Endothelial cell of umbilical vein (primary cell): ENCODE measurements at regions not wholly inside any gene's neighbourhood (a gene's known extent, or its start where the extent isn't known, plus 50 kb on each side); places are given as distances from the start of the nearest gene placed in this dataset.

Experiments
- BruUV-seq: library from RNA; stranded (reverse); fragments of 400-500 nt; replicated peaks from 2 replicates; lab custom pipeline; 2021; lab: Mats Ljungman, UMichigan
- CTCF ChIA-PET: fragments of 300-600, 350-600 bp; sonication (Branson Sonifier 250); formaldehyde crosslinking; loops from one replicate; lab custom pipeline; 2021; ENCODE audit warnings: antibody characterized with exemption, inconsistent platforms; lab: Charles Lee
- POLR2A ChIA-PET: fragments of 300-600, 350-600 bp; sonication (Branson Sonifier 250); formaldehyde crosslinking; loops from one replicate; lab custom pipeline; 2021; ENCODE audit warnings: antibody characterized with exemption, inconsistent platforms; lab: Charles Lee
- DNase-seq: peaks from one replicate; pipeline ENCODE4 v3.0.0-alpha.2; 2011; ENCODE audit warnings: low read depth, low spot score
- FAIRE-seq: peaks from 2 replicates; lab custom pipeline; 2011; peaks lifted over from hg19 to GRCh38; lab: Jason Lieb, UNC
- H2AFZ ChIP-seq: 2 replicates; pipeline ENCODE4 v1.6.0; 2012; ENCODE audit warnings: low read depth, low read length, control low read depth, inconsistent platforms
- H3K27ac ChIP-seq: 2 replicates; pipeline ENCODE4 v1.5.1; 2011; ENCODE audit warnings: low read depth, mild to moderate bottlenecking, control low read depth, low read length, moderate library complexity; ENCODE audit not compliant: insufficient read depth
- H3K27me3 ChIP-seq, 2 experiments: 2 replicates each; pipeline versions ENCODE4 v1.6.0 to v1.6.1; 2011; ENCODE audit warnings: low read length in 2 of 2, mixed read lengths in 1 of 2; ENCODE audit not compliant: control insufficient read depth in 2 of 2, insufficient read depth in 2 of 2
- H3K36me3 ChIP-seq, 2 experiments: 2 replicates in 1 of 2; 3 replicates in 1 of 2; pipeline ENCODE4 v1.5.1; 2011; ENCODE audit warnings: low read length in 2 of 2, mild to moderate bottlenecking in 1 of 2, moderate library complexity in 1 of 2; ENCODE audit not compliant: control insufficient read depth in 2 of 2, insufficient read depth in 2 of 2; ENCODE audit errors: extremely low read depth in 1 of 2
- H3K4me1 ChIP-seq: 3 replicates; pipeline ENCODE4 v1.5.1; 2011; ENCODE audit warnings: mild to moderate bottlenecking, low read length; ENCODE audit not compliant: control insufficient read depth, insufficient read depth; ENCODE audit errors: extremely low read depth
- H3K4me2 ChIP-seq: 2 replicates; pipeline ENCODE4 v1.6.1; 2011; ENCODE audit warnings: low read length, control low read depth, mixed read lengths; ENCODE audit not compliant: insufficient read depth
- H3K4me3 ChIP-seq, 3 experiments: fragments of 200-600 bp in 1 of 3; sonication (generic), shearing (Covaris generic) in 1 of 3; replicated peaks in 1 of 3; 2 replicates each; pipeline ENCODE4 v1.5.1; 2011 to 2016; ENCODE audit warnings: control low read depth in 3 of 3, low read length in 3 of 3, mild to moderate bottlenecking in 2 of 3, inconsistent platforms in 1 of 3, low read depth in 1 of 3, moderate library complexity in 1 of 3; ENCODE audit not compliant: insufficient read depth in 1 of 3
- H3K79me2 ChIP-seq: 2 replicates; pipeline ENCODE4 v1.6.0; 2012; ENCODE audit warnings: low read length, inconsistent platforms; ENCODE audit not compliant: control insufficient read depth, insufficient read depth
- H3K9ac ChIP-seq: replicated peaks from 2 replicates; pipeline ENCODE3; 2011; ENCODE audit warnings: low read length, control low read depth; ENCODE audit not compliant: insufficient read depth; ENCODE audit errors: extremely low read depth
- H3K9me1 ChIP-seq: replicated peaks from 3 replicates; pipeline ENCODE4 v1.6.0; 2011; ENCODE audit warnings: mild to moderate bottlenecking, low read length; ENCODE audit not compliant: control insufficient read depth, insufficient read depth; ENCODE audit errors: extremely low read depth
- H3K9me3 ChIP-seq: replicated peaks from 2 replicates; pipeline ENCODE4 v1.5.1; 2012; ENCODE audit warnings: low read length, inconsistent platforms; ENCODE audit not compliant: control insufficient read depth, insufficient read depth
- H4K20me1 ChIP-seq: replicated peaks from 2 replicates; pipeline ENCODE3; 2011; ENCODE audit warnings: mild to moderate bottlenecking, low read length; ENCODE audit not compliant: control insufficient read depth, insufficient read depth; ENCODE audit errors: extremely low read depth
- EZH2 ChIP-seq: IDR thresholded peaks from 2 replicates; pipeline ENCODE4 v1.6.1; 2012; ENCODE audit warnings: borderline replicate concordance, low read depth, mild to moderate bottlenecking, moderate library complexity, low read length, inconsistent platforms; ENCODE audit not compliant: severe bottlenecking
- FOS ChIP-seq: IDR thresholded peaks from 2 replicates; pipeline ENCODE4 v1.6.1; 2011; ENCODE audit warnings: mild to moderate bottlenecking, low read length, moderate library complexity, borderline replicate concordance; ENCODE audit not compliant: insufficient read depth
- GATA2 ChIP-seq: IDR thresholded peaks from 2 replicates; pipeline ENCODE4 v1.7.0; 2011; ENCODE audit warnings: low read depth, mild to moderate bottlenecking, moderate library complexity, mixed read lengths, low read length; ENCODE audit not compliant: insufficient read length, insufficient read depth
- JUN ChIP-seq: IDR thresholded peaks from 2 replicates; pipeline ENCODE4 v1.6.1; 2011; ENCODE audit warnings: borderline replicate concordance, low read depth; ENCODE audit not compliant: insufficient read length, insufficient read depth
- MYC ChIP-seq: IDR thresholded peaks from one replicate; pipeline ENCODE4 v1.6.1; 2011; ENCODE audit warnings: mild to moderate bottlenecking, low read depth, low read length
- POLR2A ChIP-seq: IDR thresholded peaks from 2 replicates; pipeline ENCODE4 v1.6.1; 2012; ENCODE audit warnings: low read depth, mild to moderate bottlenecking, control low read depth, low read length
- POLR2AphosphoS5 ChIP-seq: IDR thresholded peaks from 2 replicates; pipeline ENCODE4 v1.6.1; 2012; ENCODE audit warnings: low read depth, mild to moderate bottlenecking, control low read depth, low read length, moderate library complexity; ENCODE audit not compliant: insufficient read depth
- dilution Hi-C: fragments of 300-500 bp; cut with MboI; formaldehyde crosslinking; loops from one replicate; pipeline ENCODE4 v1.15.0; 2019; ENCODE audit warnings: low sequenced_read_pairs; ENCODE audit not compliant: extremely low pct_ligation_motif_present
- intact Hi-C: fragments of 100-400 bp; cut with micrococcal nuclease; formaldehyde crosslinking; loops from one replicate; pipeline ENCODE4 v1.10.0; 2022
- TF ChIP-seq, protein P1 (sequence below), 2 donors: IDR thresholded peaks; 1 replicate in 1 of 2; 2 replicates in 1 of 2; pipeline ENCODE4 v1.5.1; 2011; ENCODE audit warnings: low read length in 2 of 2, mild to moderate bottlenecking in 2 of 2, moderate library complexity in 2 of 2, control low read depth in 1 of 2, inconsistent platforms in 1 of 2, low read depth in 1 of 2; ENCODE audit not compliant: insufficient read depth in 1 of 2; ENCODE audit errors: extremely low read depth in 1 of 2
- TF ChIP-seq, protein P2 (sequence below): IDR thresholded peaks from 2 replicates; pipeline ENCODE4 v1.6.1; 2011; ENCODE audit not compliant: insufficient read depth, insufficient read length

DNA sequence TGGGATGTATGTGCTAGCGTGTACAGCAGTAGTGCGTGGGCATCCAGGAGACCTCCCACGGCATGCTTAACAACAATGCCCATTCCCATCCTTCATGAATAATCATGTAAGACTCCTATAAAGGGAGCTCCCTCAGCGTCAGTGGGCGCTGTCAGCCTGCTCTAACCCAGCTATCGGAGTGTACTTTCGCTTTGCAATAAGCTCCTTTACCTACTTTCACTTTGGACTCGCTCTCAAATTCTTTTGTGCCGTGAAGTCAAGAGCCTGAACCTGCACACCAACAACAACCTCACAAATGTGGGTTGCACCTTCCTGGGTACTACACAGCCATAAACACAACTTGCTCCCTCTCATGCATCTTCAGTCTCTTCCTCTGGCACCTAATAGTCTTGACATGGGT is 114.8 kb upstream of the PAXBP1 start:
- no TSS peak for BruUV-seq
- Histone ChIP-seq H3K36me3 (no peaks in the 10 kb centered on the region), H3K9ac (no peak overlapping the region), H3K4me3 (no peak overlapping the region), H4K20me1 (no peaks in the 10 kb centered on the region), H3K9me3 (no peaks in the 10 kb centered on the region), H3K9me1 (no peaks in the 10 kb centered on the region), H3K4me2 (no peak overlapping the region), H3K4me1 (no peaks in the 10 kb centered on the region), H3K79me2 (no peaks in the 10 kb centered on the region), H2AFZ (no peak overlapping the region), H3K27ac (no peak overlapping the region), H3K27me3 (peaks cover 2 to 3% of the 10 kb centered on the region in 2 experiments)
- intact Hi-C loops, result no loop called here
- DNase-seq (no peak), FAIRE-seq (no peak)
- dilution Hi-C loops, result no loop called here
- CTCF ChIA-PET, result no interaction called here
- TF ChIP-seq POLR2AphosphoS5 (no peak), JUN (no peak), POLR2A (no peak), EZH2 (no peak), FOS (no peak), MYC (no peak), GATA2 (no peak)
- TF ChIP-seq, protein P1, sequence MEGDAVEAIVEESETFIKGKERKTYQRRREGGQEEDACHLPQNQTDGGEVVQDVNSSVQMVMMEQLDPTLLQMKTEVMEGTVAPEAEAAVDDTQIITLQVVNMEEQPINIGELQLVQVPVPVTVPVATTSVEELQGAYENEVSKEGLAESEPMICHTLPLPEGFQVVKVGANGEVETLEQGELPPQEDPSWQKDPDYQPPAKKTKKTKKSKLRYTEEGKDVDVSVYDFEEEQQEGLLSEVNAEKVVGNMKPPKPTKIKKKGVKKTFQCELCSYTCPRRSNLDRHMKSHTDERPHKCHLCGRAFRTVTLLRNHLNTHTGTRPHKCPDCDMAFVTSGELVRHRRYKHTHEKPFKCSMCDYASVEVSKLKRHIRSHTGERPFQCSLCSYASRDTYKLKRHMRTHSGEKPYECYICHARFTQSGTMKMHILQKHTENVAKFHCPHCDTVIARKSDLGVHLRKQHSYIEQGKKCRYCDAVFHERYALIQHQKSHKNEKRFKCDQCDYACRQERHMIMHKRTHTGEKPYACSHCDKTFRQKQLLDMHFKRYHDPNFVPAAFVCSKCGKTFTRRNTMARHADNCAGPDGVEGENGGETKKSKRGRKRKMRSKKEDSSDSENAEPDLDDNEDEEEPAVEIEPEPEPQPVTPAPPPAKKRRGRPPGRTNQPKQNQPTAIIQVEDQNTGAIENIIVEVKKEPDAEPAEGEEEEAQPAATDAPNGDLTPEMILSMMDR (IDR thresholded peaks at IDR 0.05; ENCODE audit: extremely low read depth in 1 of 2, insufficient read depth in 1 of 2, low read depth in 1 of 2, low read length in 2 of 2), result no peak
- TF ChIP-seq, protein P2, sequence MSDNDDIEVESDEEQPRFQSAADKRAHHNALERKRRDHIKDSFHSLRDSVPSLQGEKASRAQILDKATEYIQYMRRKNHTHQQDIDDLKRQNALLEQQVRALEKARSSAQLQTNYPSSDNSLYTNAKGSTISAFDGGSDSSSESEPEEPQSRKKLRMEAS, result no peak
- POLR2A ChIA-PET, result no interaction called here
